NCI-H1417 treated with DMSO at 0.1 percent for 48 hours (cell line): ENCODE measurements at regions not wholly inside any gene's neighbourhood (a gene's known extent, or its start where the extent isn't known, plus 50 kb on each side); places are given as distances from the start of the nearest gene placed in this dataset.
"Not testable (repeated sequence)": the region's sequence is repeated elsewhere in the genome, so short reads cannot be mapped to it uniquely, and the experiment has no call there.

Experiments
- DNase-seq: peaks from one replicate; lab custom pipeline; 2025; lab: John Stamatoyannopoulos, UW

DNA sequence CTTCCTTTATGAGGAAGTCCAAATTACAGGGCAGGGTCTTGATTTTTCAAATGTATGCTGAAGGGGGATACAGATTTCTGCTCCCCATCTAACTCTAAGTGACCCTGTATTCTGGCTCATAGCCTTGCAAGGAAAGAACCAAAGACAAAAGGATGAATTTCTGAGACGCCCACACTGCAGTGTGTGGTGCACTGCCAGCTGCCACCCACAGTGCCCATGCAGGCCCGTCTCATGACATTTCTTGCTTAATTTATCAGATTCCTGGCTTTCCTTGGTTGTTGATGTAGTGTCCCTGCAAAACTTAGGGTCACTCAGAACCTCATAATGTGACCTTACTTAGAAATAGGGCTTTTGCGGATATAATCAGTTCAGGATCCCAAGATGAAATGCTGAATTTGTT is 68.0 kb downstream of the CBLN4 start:
- no peak for DNase-seq

DNA sequence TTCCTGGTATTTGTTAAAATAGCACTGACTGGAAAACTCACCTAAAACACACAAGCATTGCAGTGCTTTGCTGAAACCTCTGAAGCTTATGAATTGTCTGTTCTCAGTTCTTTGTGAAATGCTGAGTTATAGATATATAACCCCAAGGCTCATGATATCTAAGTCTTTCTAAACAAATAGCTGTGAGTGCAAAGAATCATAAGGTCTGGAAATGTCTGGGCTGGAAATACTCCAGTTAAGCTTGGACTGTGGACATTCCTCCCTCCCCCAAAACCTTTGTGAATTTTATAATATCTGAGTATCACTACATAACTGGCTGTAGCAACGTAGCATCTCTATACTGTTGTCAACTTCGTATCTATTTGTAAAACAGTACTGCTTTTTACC is 69.1 kb downstream of the CBLN4 start:
- no peak for DNase-seq

DNA sequence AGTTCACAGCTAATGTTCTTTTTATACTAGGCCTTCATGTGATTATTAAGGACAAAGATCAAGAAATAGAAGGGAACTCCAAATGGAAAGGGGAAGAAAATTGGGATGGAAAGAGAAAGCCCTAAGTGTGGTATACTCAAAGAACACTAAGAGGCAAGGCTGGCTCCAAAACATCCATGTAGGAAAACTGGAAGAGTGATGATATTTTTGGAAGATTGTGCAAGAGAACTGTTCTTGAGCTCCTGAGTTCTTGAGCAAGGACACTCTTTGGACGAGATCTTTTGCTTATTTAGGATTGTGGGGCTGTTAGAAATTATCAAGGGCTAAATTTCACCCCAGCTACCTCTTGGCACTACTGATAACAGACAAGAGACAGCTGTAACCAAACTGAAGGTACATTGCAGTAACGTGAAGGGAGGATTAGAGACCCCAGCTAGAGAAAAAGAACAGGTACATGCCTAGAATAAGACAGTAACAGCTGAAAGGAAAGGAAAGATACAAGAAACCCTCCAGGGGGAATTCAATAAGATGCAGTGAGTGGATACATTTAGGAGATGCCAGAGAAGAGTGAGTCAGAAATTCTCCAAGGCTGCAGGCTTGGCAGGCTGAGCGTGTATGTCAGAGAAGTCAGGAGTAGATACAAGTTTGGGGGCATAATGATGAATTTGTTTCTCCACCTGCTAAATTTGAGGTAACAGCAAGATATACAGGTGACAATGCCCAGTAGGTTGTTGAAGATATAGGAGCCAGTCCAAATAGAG is 69.7 kb downstream of the CBLN4 start:
- DNase-seq = no peak

DNA sequence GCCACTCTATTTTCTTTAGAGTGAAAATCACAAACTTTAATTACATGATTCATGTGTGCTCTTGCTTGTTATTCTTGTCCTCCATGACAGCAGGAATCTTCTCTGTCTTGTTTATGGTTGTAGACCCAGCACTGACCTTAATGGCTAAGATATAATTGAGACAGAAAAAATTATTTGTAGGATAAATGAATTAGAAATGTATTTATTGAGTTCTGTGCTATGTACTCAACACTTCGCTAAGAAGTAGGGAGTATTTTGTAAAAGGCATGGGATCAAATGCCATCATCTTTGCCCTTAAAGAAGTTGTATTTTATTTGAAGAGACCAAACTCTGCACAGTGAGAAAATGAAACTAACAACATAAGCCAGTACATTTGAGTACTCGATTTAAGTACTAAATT is 71.2 kb downstream of the CBLN4 start:
- DNase-seq = no peak

DNA sequence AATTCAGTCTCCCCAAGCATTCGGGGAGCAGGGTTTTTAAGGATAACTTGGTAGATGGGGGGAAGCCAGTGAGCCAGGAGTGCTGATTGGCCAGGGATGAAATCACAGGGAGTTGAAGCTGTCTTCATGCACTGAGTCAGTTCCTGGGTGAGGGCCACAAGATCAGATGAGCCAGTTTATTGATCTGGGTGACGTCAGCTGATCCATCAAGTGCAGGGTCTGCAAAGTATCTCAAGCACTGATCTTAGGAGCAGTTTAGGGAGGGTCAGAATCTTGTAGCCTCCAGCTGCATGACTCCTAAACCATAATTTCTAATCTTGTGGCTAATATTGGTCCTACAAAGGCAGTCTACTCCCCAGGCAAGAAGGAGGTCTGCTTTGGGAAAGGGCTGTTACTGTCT is 74.4 kb downstream of the CBLN4 start:
- not testable (repeated sequence) for DNase-seq

DNA sequence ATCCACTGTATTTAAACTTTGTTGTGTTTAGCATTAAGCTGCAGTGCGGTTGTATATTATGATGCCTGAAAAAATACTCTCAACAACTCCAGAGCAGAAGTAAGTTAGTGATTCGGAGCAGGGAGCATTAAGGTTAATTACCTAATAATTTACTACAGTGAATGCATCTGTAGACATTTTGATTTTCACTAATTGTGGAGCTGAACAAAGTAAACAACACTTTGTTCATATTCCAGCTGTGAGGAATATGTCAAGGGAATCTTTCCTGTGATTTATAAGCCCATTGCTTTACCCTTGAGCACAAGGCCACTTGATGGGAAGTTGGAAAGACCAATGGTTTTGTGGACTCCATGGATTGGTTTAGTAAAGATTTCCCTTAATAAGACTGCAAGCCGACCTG is 77.1 kb downstream of the CBLN4 start:
- DNase-seq = no peak

DNA sequence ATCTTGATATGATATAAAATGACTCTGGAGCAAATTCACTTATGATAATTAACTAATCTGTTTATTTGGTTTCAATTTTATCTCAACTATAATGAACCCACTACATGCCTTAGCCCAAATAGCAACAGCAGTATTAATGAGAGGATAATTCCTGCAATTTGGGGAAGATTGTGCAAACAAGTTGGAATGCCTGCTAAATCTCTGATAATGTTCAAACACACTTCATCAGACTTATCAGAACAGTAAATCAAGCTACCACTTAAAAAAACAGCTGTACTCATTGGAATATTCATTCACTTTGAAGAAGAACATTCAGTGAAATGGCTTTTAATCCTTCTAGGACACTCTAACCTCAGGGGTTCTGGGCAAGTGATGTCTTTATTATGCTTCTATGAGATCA is 85.4 kb downstream of the CBLN4 start:
- no peak for DNase-seq

DNA sequence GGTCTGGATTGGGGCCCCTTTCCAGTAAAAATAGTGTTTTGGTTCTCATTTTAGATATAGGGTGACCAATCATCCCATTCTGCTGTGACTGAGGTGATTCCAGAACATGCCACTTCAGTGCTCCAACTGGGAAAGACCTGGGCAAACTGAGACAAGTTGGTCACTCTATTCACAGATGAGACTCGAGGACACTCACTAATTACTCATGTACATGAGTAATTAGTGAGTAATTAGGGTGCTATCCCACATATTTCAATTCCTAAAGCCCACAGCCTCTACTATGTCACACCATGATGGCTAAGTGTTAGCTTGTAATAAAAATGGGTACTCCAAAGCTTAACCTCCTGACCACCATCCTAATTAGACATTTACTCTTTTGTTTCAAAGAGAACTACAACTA is 86.0 kb downstream of the CBLN4 start:
- no peak for DNase-seq

DNA sequence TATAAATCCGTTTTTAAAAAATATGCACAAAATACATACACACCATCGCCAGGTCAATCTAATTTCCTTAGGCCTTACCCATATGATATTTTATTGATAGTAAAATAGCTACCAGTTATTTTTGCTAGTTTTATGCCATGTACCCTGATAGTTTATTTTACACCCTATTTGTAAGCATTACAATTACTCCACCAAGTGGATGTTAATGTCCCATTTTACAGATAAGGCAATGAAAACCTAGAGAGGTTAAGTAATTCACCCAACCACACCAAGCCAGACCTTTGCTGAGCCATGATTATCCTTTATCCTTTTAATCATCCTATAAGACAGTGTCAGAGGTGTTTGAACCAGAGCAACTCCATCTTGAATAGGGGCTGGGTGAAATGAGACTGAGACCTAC is 86.8 kb downstream of the CBLN4 start:
- DNase-seq = no peak

DNA sequence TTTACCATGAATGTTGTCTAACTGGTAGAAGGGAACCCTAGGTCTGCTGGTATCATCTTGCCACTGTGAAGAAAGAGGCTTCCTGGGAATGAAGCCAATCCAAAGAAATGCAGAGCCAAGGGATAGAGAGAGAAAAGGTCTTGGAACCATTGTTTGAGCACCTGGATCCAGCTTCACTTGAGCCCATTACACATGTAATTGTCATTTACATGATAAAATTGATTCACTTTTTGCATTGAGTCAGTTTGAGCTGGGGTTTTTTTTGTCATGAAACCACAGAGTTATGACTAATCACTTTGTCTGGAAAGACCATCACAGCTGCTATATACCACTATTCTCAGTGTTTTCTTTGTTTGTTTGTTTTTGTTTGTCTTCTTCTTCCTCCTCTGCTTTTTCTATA is 112.3 kb downstream of the CBLN4 start:
- DNase-seq = no peak

DNA sequence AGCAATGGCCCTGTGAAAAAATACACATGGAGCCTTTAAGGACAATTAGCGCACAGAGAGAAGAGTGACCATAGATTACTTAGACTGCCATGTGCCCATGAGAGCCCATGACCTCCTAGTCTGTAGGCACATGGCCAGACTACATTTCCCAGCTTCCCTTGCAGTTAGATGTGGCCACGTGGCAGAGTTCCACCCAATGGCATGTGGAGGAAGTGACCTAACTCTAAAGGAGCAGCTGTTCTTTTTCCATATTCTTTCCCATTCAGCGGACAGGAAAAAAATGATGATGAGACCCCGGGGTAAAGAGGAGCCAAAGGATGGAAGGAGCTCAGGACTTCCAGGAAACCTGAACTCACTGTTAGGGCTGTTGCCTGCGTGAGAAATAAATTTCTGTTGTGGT is 116.6 kb downstream of the CBLN4 start:
- DNase-seq = no peak

DNA sequence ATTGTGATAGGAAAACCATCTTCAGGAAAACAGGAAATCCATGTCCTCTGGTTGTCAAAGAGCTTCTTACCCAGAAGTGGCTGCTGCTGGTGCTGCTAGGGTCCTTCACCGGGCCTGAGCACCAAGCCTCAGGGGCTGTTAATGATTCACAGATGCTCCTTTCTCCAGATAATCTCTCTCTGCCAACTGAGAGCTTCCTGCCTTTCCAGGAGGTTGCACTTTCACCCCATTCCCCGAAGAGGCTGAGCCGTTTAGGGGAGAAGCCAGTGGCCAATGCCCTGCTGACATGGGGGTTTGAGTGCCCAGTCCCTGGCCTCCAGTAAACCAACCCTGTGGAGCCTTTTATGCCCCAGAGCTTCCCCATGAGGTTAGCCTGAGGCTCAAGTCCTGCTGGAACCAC is 122.4 kb downstream of the CBLN4 start:
- no peak for DNase-seq

DNA sequence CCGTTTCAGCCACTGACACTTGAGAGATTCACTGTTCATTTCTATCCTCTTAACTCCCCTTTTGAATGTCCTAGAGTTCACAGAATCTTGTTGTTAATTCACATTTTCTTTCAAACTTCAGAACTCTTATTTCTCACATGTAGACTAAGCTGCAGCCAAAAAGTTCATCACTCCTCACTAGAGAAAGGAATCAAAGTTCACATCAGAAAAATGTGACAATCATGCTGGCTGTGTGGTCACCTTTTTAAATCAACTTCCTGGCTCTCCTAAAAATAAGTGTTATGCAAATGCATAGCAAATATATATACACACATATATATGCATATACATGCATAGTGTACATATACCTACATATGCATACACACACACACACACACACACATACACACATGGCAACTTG is 123.0 kb downstream of the CBLN4 start:
- DNase-seq = no peak

DNA sequence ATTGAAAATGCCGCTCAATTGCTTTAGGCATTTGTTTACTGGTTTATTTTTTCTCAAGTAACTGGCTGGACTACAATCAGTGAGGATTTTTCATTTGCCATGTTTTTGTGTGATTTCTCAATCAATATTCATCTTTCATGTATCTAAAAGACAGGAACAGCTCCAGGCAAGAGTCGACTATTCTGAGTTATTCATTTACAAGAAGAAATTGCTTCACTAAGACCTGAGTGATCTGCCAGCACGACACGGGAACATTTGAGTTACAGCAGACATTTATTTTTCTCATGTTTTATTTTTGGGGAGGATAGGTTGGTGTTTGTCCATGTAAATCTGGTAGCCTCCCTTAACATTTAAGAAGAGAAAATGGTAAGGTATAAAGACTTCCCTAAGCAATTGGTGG is 124.1 kb downstream of the CBLN4 start:
- no peak for DNase-seq

DNA sequence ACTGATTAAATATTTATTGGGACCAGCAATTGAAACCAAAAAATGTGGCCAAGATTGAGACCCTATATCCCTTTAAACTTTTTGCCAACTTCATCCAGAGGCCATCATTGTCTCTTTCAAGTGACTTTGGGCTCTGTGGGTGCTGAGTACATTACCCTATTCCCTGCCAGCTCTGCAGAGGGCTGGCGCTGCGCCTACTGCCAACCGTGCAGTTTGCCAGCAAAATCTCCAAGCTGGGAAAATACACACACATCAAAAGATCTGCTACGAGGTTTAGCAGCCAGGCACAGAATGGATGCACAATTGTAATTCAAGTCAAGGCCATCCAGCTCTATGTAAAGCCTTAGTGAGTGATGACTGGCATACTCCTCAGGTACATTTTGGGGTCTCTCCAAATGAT is 125.0 kb downstream of the CBLN4 start:
- DNase-seq = no peak

DNA sequence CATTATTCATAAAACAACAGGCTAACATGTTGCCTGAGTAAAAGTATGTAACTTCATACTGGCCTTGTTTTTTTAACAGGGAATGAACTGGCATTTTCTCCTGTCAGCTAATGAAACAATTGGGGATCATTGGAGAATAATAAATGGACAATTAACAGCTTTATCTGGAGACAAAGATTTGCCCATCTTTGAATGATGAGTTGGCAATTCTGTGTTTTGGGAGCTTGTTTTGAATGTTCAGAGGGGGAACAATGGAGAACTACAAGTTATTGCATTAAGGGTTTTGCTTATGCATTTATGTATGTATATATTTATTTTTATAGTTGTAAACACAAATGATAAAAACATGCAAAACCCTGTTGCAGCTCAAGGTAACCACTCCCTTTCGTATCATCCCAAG is 150.3 kb downstream of the CBLN4 start:
- DNase-seq = no peak

DNA sequence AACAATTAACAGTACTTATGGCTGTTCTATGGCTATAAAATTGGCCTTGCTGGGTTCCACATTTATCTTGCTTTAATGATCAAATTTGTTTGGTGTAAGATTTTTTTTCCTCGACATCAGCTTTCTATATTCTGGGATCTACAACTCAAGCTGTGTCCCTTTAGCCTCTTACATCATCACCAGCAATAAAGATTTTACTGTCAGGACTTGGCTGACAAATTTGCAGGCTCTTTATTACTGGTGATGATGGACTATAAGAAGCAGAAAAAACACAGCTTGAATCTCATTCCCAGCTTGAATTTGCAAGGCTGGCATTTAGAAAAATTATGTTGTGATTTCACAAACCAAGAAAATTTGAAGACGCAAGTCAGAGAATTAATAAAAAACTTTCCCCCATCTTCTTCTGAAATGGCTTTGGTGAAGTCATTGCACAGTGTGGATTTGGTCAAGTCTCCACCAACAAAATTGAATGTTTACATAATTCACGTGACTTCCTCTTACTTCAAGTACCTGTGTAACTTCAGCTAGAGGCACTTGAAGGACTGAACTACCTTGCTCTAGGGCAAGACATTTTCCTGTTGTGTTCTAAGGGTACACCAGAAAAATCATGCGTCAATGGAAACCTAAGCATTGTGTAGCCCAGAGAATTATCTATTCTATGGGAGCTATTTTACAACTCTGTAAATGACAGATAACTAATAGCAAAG is 175.0 kb downstream of the CBLN4 start:
- no peak for DNase-seq

DNA sequence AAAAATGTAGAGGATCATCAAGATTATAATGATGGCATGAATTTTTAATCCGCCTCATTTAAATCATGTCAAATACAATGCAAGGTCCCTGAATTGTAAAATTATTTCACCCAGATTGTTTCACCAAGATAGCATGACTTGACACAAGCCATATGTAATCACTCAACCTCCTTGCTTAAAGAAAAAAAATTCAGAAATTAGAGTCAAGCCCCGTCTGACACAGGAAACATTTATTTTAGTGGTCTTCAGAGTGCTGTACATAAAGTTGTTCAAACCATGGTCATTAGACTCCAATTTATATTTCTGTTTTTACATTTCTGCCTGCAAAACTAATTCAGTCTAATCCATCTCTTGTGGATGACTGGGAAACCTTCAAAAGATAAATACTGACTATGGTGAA is 200.2 kb downstream of the CBLN4 start:
- no peak for DNase-seq

DNA sequence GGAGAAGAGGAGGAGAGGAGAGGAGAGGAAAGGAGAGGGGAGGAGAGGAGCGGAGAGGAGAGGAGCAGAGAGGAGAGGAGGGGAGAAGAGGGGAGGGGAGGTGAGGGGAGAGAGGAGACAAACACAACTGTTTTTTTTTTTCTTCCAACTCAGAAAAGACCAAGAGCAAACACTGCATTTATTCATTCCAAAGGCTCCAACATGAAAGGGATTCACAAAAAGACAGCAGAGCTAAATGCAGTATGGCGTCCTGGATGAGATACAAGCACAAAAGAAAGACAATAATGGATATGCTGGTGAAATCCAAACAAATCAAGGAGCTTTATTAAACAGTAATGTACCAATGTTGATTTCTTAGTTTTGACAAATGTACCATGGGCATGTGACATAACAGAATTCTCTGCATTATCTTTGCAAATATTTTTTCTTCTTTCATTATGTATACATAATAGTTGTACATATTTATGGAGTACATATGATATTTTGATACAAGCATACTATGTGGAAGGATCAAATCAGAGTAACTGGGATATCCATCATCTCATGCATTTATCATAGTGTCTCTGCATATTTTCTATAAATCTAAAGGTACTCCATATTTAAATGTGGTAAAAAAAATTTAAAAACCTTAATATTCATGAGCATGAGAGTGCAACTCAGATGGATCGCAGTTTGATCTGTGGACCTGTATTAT is 204.6 kb downstream of the CBLN4 start:
- DNase-seq = no peak

DNA sequence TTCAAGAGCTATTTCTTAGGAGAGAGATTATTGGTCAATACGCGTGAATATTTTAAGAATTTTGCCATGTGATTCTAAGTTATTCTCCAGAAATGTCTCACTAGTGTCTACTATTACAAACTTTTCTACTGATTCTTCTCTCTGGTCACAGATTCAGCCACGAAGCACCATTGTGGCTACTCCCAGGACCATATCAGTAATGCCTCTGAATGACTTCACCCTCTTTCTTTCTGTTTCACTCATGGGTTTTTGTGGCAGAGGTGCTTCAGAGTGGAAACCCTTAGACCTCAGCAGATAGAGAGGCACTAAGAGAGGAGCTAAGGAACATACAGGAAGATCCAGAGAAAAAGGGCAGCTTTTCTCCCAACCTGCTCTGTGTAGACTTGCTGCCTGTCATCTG is 211.3 kb downstream of the CBLN4 start:
- no peak for DNase-seq

DNA sequence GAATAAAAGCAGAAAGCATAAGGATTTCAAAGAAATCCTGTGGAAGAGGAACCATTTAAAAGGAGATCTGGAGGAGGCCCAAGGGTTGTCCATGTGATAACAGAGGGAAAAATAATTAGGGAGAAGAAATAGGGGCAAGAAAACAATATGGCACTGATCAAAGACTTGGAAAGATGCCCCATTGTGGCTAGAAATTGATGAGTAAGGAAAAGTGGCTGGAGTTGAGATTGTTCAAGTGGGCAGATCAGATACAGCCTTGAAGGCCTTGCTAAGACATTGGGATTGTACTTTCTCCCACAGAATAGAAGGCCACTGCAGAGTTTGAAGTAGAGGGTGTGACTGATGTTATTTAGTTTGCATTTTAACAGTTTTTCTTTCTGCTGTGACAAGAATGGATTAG is 213.3 kb downstream of the CBLN4 start:
- DNase-seq = no peak

DNA sequence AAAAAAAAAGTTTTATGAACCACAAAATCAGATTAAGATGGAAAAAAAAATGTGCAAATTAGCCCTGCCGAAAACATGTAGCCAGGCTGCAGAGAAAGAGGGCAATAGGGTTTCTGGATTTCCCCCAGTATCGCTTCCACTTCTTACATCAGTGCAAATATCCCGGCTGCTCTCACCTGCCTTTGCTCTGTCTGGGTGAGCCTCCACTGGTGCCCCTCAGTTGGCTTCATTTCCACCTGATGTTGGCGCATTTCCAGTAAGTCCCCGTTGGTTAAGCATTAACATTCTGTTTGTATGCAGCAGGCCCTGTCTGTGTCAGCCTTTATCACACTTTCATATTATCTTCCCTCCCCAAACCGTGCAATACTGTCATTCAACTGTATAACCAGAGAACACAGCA is 215.1 kb downstream of the CBLN4 start:
- no peak for DNase-seq

DNA sequence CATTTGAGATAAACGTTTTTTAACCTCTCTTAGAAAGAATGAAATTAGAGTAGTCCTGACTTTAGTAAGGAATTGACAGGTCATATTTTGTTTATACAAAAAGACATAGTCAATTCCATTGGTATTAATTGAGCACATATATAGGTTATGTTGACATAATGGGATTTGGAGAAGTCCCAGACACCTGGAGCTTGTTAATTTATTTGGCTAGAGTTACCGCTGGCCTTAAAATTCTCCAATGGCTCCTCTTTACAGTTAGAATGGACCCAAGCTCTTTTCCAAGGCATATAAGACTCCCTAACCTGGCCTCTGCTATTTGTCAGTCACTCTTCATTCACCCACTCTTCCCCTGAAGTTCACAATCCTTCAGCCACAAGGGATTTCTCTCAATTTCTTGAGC is 221.3 kb downstream of the CBLN4 start:
- no peak for DNase-seq
